Tibial artery (tissue), 4 donors: ENCODE measurements at regions not wholly inside any gene's neighbourhood (a gene's known extent, or its start where the extent isn't known, plus 50 kb on each side); places are given as distances from the start of the nearest gene placed in this dataset.

Experiments used
- DNase-seq, 2 donors: peaks; one replicate each; pipeline ENCODE4 v3.0.0-alpha.2; 2019
- H3K27ac ChIP-seq, 2 donors: fragments of 200-600 bp; sonication (generic) in 1 of 2; 1 replicate in 1 of 2; 2 replicates in 1 of 2; pipeline ENCODE4 v1.5.1; 2018 to 2019; ENCODE audit warnings: mild to moderate bottlenecking in 1 of 2
- H3K27me3 ChIP-seq, 2 donors: fragments of 200-600 bp; sonication (generic) in 1 of 2; one replicate each; pipeline versions ENCODE4 v1.5.1 to v1.6.0; 2016 to 2019
- H3K36me3 ChIP-seq, 3 donors: fragments of 200-600 bp; sonication (generic) in 2 of 3; one replicate each; pipeline ENCODE4 v1.5.1; 2016 to 2019; ENCODE audit warnings: mild to moderate bottlenecking in 2 of 3
- H3K4me1 ChIP-seq, 4 donors: fragments of 200-600 bp; sonication (generic) in 2 of 4; 1 replicate in 3 of 4; 2 replicates in 1 of 4; pipeline ENCODE4 v1.5.1; 2016 to 2019
- H3K4me3 ChIP-seq, 2 donors: fragments of 200-600 bp; sonication (generic) in 1 of 2; 1 replicate in 1 of 2; 2 replicates in 1 of 2; pipeline ENCODE4 v1.5.1; 2018 to 2019; ENCODE audit warnings: mild to moderate bottlenecking in 2 of 2
- H3K9me3 ChIP-seq, 3 donors: fragments of 200-600 bp; sonication (generic) in 1 of 3; one replicate each; pipeline ENCODE4 v1.5.1; 2016 to 2019
- intact Hi-C: fragments of 100-400 bp; cut with DNase I; formaldehyde crosslinking; loops from one replicate; pipeline ENCODE4 v1.15.0; 2023; ENCODE audit warnings: low total_unique reads
- TF ChIP-seq, protein P1 (sequence below), 2 experiments: fragments of 200-600 bp in 1 of 2; fragments of 450-650 bp in 1 of 2; IDR thresholded peaks; one replicate each; pipeline ENCODE4 v1.5.1; 2017 to 2019; ENCODE audit warnings: antibody characterized with exemption in 2 of 2, mild to moderate bottlenecking in 1 of 2, moderate library complexity in 1 of 2

GRCh38 chr20:57051096-57051495 is 215.3 kb downstream of the BMP7 start:
- H3K4me3 ChIP-seq = no peak overlapping the region
- H3K36me3 ChIP-seq = no peaks in the 10 kb centered on the region
- peaks cover 0 to 12% (median 0%) of the 10 kb centered on the region in 4 donors for H3K4me1 ChIP-seq
- no peak for DNase-seq
- intact Hi-C loops = no loop called here
- H3K27ac ChIP-seq = no peak overlapping the region
- TF ChIP-seq, protein P1, sequence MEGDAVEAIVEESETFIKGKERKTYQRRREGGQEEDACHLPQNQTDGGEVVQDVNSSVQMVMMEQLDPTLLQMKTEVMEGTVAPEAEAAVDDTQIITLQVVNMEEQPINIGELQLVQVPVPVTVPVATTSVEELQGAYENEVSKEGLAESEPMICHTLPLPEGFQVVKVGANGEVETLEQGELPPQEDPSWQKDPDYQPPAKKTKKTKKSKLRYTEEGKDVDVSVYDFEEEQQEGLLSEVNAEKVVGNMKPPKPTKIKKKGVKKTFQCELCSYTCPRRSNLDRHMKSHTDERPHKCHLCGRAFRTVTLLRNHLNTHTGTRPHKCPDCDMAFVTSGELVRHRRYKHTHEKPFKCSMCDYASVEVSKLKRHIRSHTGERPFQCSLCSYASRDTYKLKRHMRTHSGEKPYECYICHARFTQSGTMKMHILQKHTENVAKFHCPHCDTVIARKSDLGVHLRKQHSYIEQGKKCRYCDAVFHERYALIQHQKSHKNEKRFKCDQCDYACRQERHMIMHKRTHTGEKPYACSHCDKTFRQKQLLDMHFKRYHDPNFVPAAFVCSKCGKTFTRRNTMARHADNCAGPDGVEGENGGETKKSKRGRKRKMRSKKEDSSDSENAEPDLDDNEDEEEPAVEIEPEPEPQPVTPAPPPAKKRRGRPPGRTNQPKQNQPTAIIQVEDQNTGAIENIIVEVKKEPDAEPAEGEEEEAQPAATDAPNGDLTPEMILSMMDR (IDR thresholded peaks at IDR 0.05) = no peak
- H3K27me3 ChIP-seq = peaks cover 0 to 17% of the 10 kb centered on the region in 2 donors
- H3K9me3 ChIP-seq = no peaks in the 10 kb centered on the region

GRCh38 chr20:57053067-57053466 is 213.4 kb downstream of the BMP7 start:
- intact Hi-C loops = no loop called here
- H3K27ac ChIP-seq = no peak overlapping the region
- no peaks in the 10 kb centered on the region for H3K9me3 ChIP-seq
- peaks cover 0 to under 1% (median 0%) of the 10 kb centered on the region in 4 donors for H3K4me1 ChIP-seq
- H3K4me3 ChIP-seq = no peak overlapping the region
- H3K27me3 ChIP-seq = peaks cover 0 to 3% of the 10 kb centered on the region in 2 donors
- peak in 1 of 2 donors; percentile 7 for DNase-seq
- no peaks in the 10 kb centered on the region for H3K36me3 ChIP-seq
- TF ChIP-seq, protein P1 (IDR thresholded peaks at IDR 0.05) = no peak

- Histone ChIP-seq H3K4me3 (no peak overlapping the region), H3K9me3 (no peaks in the 10 kb centered on the region), H3K27ac (no peak overlapping the region), H3K36me3 (no peaks in the 10 kb centered on the region), H3K27me3 (no peaks in the 10 kb centered on the region), H3K4me1 (no peaks in the 10 kb centered on the region)
- intact Hi-C loops = no loop called here
- TF ChIP-seq, protein P1 (IDR thresholded peaks at IDR 0.05) = no peak
- peak in 1 of 2 donors; percentile 42 for DNase-seq
These were observed 212.5 kb downstream of the BMP7 start for GRCh38 chr20:57053793-57054552.

GRCh38 chr20:57055345-57055744 is 211.1 kb downstream of the BMP7 start:
- no peak overlapping the region for H3K27ac ChIP-seq
- H3K4me1 ChIP-seq = no peaks in the 10 kb centered on the region
- TF ChIP-seq, protein P1 (IDR thresholded peaks at IDR 0.05) = no peak
- no peak overlapping the region for H3K4me3 ChIP-seq
- H3K9me3 ChIP-seq = no peaks in the 10 kb centered on the region
- no peaks in the 10 kb centered on the region for H3K36me3 ChIP-seq
- DNase-seq = no peak
- H3K27me3 ChIP-seq = no peaks in the 10 kb centered on the region
- intact Hi-C loops = no loop called here

- Histone ChIP-seq H3K36me3 (no peaks in the 10 kb centered on the region), H3K27me3 (peaks cover 0 to 4% of the 10 kb centered on the region in 2 donors), H3K9me3 (no peaks in the 10 kb centered on the region), H3K4me1 (no peaks in the 10 kb centered on the region), H3K4me3 (no peak overlapping the region), H3K27ac (no peak overlapping the region)
- TF ChIP-seq, protein P1 (IDR thresholded peaks at IDR 0.05) = no peak
- intact Hi-C loops = no loop called here
- DNase-seq = no peak
These were observed 209.8 kb downstream of the BMP7 start for GRCh38 chr20:57056651-57057050.
